Keratinocyte (primary cell): ENCODE measurements at regions not wholly inside any gene's neighbourhood (a gene's known extent, or its start where the extent isn't known, plus 50 kb on each side); places are given as distances from the start of the nearest gene placed in this dataset.

Experiments
- EZH2 ChIP-seq: IDR thresholded peaks from one replicate; pipeline ENCODE4 v1.6.1; 2012; ENCODE audit warnings: inconsistent platforms, mild to moderate bottlenecking, low read length, moderate library complexity
- TF ChIP-seq, protein P1 (sequence below), 3 experiments: IDR thresholded peaks in 1 of 3; conservative IDR thresholded peaks in 1 of 3; optimal IDR thresholded peaks in 1 of 3; 2 replicates in 2 of 3; 3 replicates in 1 of 3; pipeline versions ENCODE3 to v1.5.1; 2011; ENCODE audit warnings: low read length in 3 of 3, mild to moderate bottlenecking in 3 of 3, moderate library complexity in 2 of 3, control low read depth in 1 of 3, inconsistent platforms in 1 of 3; ENCODE audit not compliant: insufficient read depth in 2 of 3; ENCODE audit errors: extremely low read depth in 1 of 3

DNA sequence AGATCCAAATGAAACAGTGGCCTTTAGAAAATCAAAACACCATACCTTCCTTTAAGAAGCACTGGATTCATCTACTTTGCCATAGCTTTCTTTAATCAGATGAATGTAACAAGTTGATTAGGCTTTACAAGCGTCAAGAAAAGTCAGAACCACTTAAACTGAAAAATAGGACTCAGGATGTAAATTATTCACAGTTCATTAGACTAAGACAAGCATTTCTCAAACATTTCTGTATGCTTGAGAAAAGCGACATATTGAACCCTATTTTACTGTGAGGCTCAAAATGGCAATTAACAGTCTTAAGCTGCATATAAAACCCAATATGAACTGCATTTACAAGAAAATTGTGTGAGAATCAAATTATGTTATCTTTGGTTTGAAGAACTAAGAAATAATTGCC lies 256.7 kb upstream of the SNX7 start:
- TF ChIP-seq, protein P1, sequence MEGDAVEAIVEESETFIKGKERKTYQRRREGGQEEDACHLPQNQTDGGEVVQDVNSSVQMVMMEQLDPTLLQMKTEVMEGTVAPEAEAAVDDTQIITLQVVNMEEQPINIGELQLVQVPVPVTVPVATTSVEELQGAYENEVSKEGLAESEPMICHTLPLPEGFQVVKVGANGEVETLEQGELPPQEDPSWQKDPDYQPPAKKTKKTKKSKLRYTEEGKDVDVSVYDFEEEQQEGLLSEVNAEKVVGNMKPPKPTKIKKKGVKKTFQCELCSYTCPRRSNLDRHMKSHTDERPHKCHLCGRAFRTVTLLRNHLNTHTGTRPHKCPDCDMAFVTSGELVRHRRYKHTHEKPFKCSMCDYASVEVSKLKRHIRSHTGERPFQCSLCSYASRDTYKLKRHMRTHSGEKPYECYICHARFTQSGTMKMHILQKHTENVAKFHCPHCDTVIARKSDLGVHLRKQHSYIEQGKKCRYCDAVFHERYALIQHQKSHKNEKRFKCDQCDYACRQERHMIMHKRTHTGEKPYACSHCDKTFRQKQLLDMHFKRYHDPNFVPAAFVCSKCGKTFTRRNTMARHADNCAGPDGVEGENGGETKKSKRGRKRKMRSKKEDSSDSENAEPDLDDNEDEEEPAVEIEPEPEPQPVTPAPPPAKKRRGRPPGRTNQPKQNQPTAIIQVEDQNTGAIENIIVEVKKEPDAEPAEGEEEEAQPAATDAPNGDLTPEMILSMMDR (optimal IDR thresholded peaks at IDR 0.05 in 1 of 3, IDR thresholded peaks at IDR 0.05 in 1 of 3, conservative IDR thresholded peaks at IDR 0.05 in 1 of 3; ENCODE audit: extremely low read depth in 1 of 3, insufficient read depth in 2 of 3, low read length in 3 of 3): no peak
- TF ChIP-seq EZH2: no peak
